ENCODE measurements at regions not wholly inside any gene's neighbourhood (a gene's known extent, or its start where the extent isn't known, plus 50 kb on each side); places are given as distances from the start of the nearest gene placed in this dataset.
"Not testable (repeated sequence)": the region's sequence is repeated elsewhere in the genome, so short reads cannot be mapped to it uniquely, and the experiment has no call there.

- 51 to 64% (median 58%) methylated on average over 4 of the region's 4 CpGs for WGBS, 3 donors
- Histone ChIP-seq H3K36me3 (no peaks in the 10 kb centered on the region), H3K27ac (no peak overlapping the region), H3K4me3 (no peak overlapping the region), H3K4me1 (ENCODE audit: insufficient read depth) (no peaks in the 10 kb centered on the region), H3K27me3 (no peaks in the 10 kb centered on the region), H3K9me3 (no peaks in the 10 kb centered on the region)
- no peak for TF ChIP-seq POLR2A (IDR thresholded peaks at IDR 0.05)
- TF ChIP-seq EP300 (IDR thresholded peaks at IDR 0.05): no peak
- TF ChIP-seq, protein P1, sequence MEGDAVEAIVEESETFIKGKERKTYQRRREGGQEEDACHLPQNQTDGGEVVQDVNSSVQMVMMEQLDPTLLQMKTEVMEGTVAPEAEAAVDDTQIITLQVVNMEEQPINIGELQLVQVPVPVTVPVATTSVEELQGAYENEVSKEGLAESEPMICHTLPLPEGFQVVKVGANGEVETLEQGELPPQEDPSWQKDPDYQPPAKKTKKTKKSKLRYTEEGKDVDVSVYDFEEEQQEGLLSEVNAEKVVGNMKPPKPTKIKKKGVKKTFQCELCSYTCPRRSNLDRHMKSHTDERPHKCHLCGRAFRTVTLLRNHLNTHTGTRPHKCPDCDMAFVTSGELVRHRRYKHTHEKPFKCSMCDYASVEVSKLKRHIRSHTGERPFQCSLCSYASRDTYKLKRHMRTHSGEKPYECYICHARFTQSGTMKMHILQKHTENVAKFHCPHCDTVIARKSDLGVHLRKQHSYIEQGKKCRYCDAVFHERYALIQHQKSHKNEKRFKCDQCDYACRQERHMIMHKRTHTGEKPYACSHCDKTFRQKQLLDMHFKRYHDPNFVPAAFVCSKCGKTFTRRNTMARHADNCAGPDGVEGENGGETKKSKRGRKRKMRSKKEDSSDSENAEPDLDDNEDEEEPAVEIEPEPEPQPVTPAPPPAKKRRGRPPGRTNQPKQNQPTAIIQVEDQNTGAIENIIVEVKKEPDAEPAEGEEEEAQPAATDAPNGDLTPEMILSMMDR (IDR thresholded peaks at IDR 0.05): no peak
- intact Hi-C loops (cut with DNase I): no loop called here
- DNase-seq: no peak
These were observed 377.2 kb upstream of the SGO1 start for GRCh38 chr3:20563251-20563650.

- no peak for DNase-seq
- no peaks in the 10 kb centered on the region for H3K27me3 ChIP-seq
- H3K4me1 ChIP-seq (ENCODE audit: insufficient read depth): no peaks in the 10 kb centered on the region
- H3K36me3 ChIP-seq: no peaks in the 10 kb centered on the region
- no peak overlapping the region for H3K4me3 ChIP-seq
- 30 to 49% (median 44%) methylated on average over 2 of the region's 2 CpGs for WGBS, 3 donors
- no peak overlapping the region for H3K27ac ChIP-seq
- intact Hi-C loops (cut with DNase I): no loop called here
- TF ChIP-seq EP300 (IDR thresholded peaks at IDR 0.05) (no peak), POLR2A (IDR thresholded peaks at IDR 0.05) (no peak)
- TF ChIP-seq, protein P1 (IDR thresholded peaks at IDR 0.05): no peak
- H3K9me3 ChIP-seq: no peaks in the 10 kb centered on the region
These were observed 375.2 kb upstream of the SGO1 start for GRCh38 chr3:20561166-20561565.

GRCh38 chr3:20560446-20560845 is 374.4 kb upstream of the SGO1 start:
- WGBS, 3 donors: 85 to 88% (median 86%) methylated on average over 5 of the region's 5 CpGs
- intact Hi-C loops (cut with DNase I); H3K4me1 ChIP-seq (ENCODE audit: insufficient read depth); H3K9me3 ChIP-seq; H3K27ac ChIP-seq; H3K36me3 ChIP-seq; H3K27me3 ChIP-seq; DNase-seq; H3K4me3 ChIP-seq: not testable (repeated sequence)

DNA sequence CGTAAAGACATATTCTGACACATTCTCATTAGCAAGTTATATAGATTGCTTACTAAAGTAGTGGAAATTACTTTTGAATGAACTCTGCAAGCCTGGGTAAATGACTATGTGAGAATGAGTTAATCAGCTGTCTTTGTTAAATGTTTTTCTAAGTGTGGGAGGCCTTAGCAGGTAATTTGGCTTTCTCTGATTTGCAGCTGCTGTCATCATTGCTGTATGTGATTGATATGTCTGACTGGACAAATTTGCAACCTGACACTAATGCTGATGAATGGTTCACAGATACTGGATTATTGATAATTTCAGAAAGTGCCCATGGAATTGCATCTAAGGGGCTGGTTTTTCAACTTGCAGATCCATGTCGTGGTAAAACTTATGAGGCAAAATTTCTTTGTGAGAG is 372.2 kb upstream of the SGO1 start:
- WGBS, 3 donors: 68 to 74% (median 69%) methylated on average over 2 of the region's 2 CpGs
- DNase-seq: no peak
- no peaks in the 10 kb centered on the region for H3K27me3 ChIP-seq
- no peaks in the 10 kb centered on the region for H3K9me3 ChIP-seq
- H3K4me1 ChIP-seq (ENCODE audit: insufficient read depth): no peaks in the 10 kb centered on the region
- no peak overlapping the region for H3K27ac ChIP-seq
- intact Hi-C loops (cut with DNase I): no loop called here
- no peaks in the 10 kb centered on the region for H3K36me3 ChIP-seq
- TF ChIP-seq POLR2A (IDR thresholded peaks at IDR 0.05) (no peak), EP300 (IDR thresholded peaks at IDR 0.05) (no peak)
- TF ChIP-seq, protein P1 (IDR thresholded peaks at IDR 0.05): no peak
- no peak overlapping the region for H3K4me3 ChIP-seq

- TF ChIP-seq EP300 (IDR thresholded peaks at IDR 0.05): no peak
- TF ChIP-seq, protein P1 (IDR thresholded peaks at IDR 0.05): no peak
- no peak for TF ChIP-seq POLR2A (IDR thresholded peaks at IDR 0.05)
- H3K27me3 ChIP-seq: no peaks in the 10 kb centered on the region
- no peaks in the 10 kb centered on the region for H3K4me1 ChIP-seq (ENCODE audit: insufficient read depth)
- no peak overlapping the region for H3K4me3 ChIP-seq
- H3K9me3 ChIP-seq: no peaks in the 10 kb centered on the region
- no peak overlapping the region for H3K27ac ChIP-seq
- intact Hi-C loops (cut with DNase I): no loop called here
- 75 to 77% (median 76%) methylated on average over 4 of the region's 4 CpGs for WGBS, 3 donors
- no peak for DNase-seq
- no peaks in the 10 kb centered on the region for H3K36me3 ChIP-seq
These were observed 370.7 kb upstream of the SGO1 start for GRCh38 chr3:20556661-20557060.
